K562 (cell line): ENCODE measurements at regions not wholly inside any gene's neighbourhood (a gene's known extent, or its start where the extent isn't known, plus 50 kb on each side); places are given as distances from the start of the nearest gene placed in this dataset.

Experiments
- ATAC-seq: fragments of 200-7000 bp; cut with Tn5 transposase; 3 replicates; pipeline ENCODE4 v1.9.1; 2020; ENCODE audit warnings: moderate library complexity
- BruUV-seq: library from RNA; stranded (reverse); fragments of 400-500 nt; replicated peaks from 2 replicates; lab custom pipeline; 2021; lab: Mats Ljungman, UMichigan
- CTCF ChIA-PET: fragments of 300-600 bp; formaldehyde crosslinking; extraction: SDS; loops from one replicate; lab custom pipeline; 2021; ENCODE audit warnings: low intra/inter-chr PET ratio; lab: Yijun Ruan, JAX
- POLR2A ChIA-PET: fragments of 300-600, 350-650 bp; sonication (Branson Sonifier 250); formaldehyde crosslinking; extraction: SDS; loops from one replicate; lab custom pipeline; 2021; ENCODE audit warnings: antibody characterized with exemption, inconsistent platforms; lab: Yijun Ruan, JAX
- DNase-seq, 4 experiments: peaks; one replicate each; pipeline versions ENCODE4 v3.0.0 to v3.0.0-alpha.2; 2011 to 2018; ENCODE audit warnings: low spot score in 3 of 4, mixed read lengths in 3 of 4; ENCODE audit errors: extremely low read depth in 1 of 4
- FAIRE-seq: peaks from 2 replicates; lab custom pipeline; 2011; peaks lifted over from hg19 to GRCh38; lab: Jason Lieb, UNC
- H2AFZ ChIP-seq: 2 replicates; pipeline ENCODE4 v1.6.0; 2011; ENCODE audit warnings: low read depth, low read length, control low read depth, inconsistent platforms
- H3K27ac ChIP-seq: fragments of 200-600 bp; 3 replicates; pipeline ENCODE4 v1.8.0; 2011; ENCODE audit warnings: low read depth, mild to moderate bottlenecking, control low read depth, inconsistent platforms, low read length, moderate library complexity, mixed read lengths; ENCODE audit errors: extremely low read depth
- H3K27me3 ChIP-seq, 2 experiments: fragments of 300-600 bp in 1 of 2; 2 replicates in 1 of 2; 3 replicates in 1 of 2; pipeline versions ENCODE4 v1.6.0 to v1.8.0; 2011; ENCODE audit warnings: inconsistent platforms in 2 of 2, low read length in 2 of 2, mild to moderate bottlenecking in 1 of 2, mixed read lengths in 1 of 2, moderate library complexity in 1 of 2; ENCODE audit not compliant: control insufficient read depth in 2 of 2, insufficient read depth in 2 of 2
- H3K36me3 ChIP-seq: fragments of 300-600 bp; 3 replicates; pipeline ENCODE4 v1.8.0; 2011; ENCODE audit warnings: mild to moderate bottlenecking, low read length, inconsistent platforms; ENCODE audit not compliant: control insufficient read depth, insufficient read depth
- H3K4me1 ChIP-seq, 2 experiments: fragments of 200-600 bp in 1 of 2; replicated peaks in 1 of 2; 2 replicates in 1 of 2; 3 replicates in 1 of 2; pipeline versions ENCODE4 v1.5.1 to v1.8.0; 2011; ENCODE audit warnings: inconsistent platforms in 2 of 2, low read length in 2 of 2, mild to moderate bottlenecking in 1 of 2, mixed read lengths in 1 of 2, moderate library complexity in 1 of 2; ENCODE audit not compliant: control insufficient read depth in 2 of 2, insufficient read depth in 2 of 2
- H3K4me2 ChIP-seq: 2 replicates; pipeline ENCODE4 v1.6.1; 2011; ENCODE audit warnings: low read length, control low read depth, inconsistent platforms, mixed read lengths; ENCODE audit not compliant: insufficient read depth
- H3K4me3 ChIP-seq: fragments of 200-600 bp; sonication (generic), shearing (Covaris generic); 2 replicates; pipeline ENCODE4 v1.5.1; 2016; ENCODE audit warnings: control low read depth, inconsistent platforms
- H3K79me2 ChIP-seq: fragments of 200-600 bp; 3 replicates; pipeline ENCODE4 v1.8.0; 2011; ENCODE audit warnings: low read length, inconsistent platforms; ENCODE audit not compliant: control insufficient read depth, insufficient read depth
- H3K9ac ChIP-seq, 2 experiments: 2 replicates each; pipeline versions ENCODE4 v1.6.0 to v1.6.1; 2011; ENCODE audit warnings: low read depth in 2 of 2, low read length in 2 of 2, control low read depth in 1 of 2, inconsistent platforms in 1 of 2, mild to moderate bottlenecking in 1 of 2, mixed read lengths in 1 of 2; ENCODE audit not compliant: insufficient read depth in 1 of 2
- H3K9me1 ChIP-seq: one replicate; pipeline ENCODE4 v1.6.0; 2011; ENCODE audit warnings: inconsistent platforms, mild to moderate bottlenecking, low read length, moderate library complexity; ENCODE audit not compliant: control insufficient read depth, insufficient read depth
- H3K9me3 ChIP-seq: replicated peaks from 2 replicates; pipeline ENCODE4 v1.5.1; 2011; ENCODE audit warnings: low read depth, low read length, inconsistent platforms; ENCODE audit not compliant: control insufficient read depth, insufficient read depth
- H4K20me1 ChIP-seq: replicated peaks from 2 replicates; pipeline ENCODE4 v1.6.1; 2011; ENCODE audit warnings: low read length, inconsistent platforms, mixed read lengths; ENCODE audit not compliant: control insufficient read depth, insufficient read depth
- ETS1 ChIP-seq: conservative IDR thresholded peaks from 2 replicates; pipeline ENCODE4 v1.6.1; 2011; ENCODE audit warnings: low read depth, mild to moderate bottlenecking, low read length; ENCODE audit not compliant: control insufficient read depth
- GATAD2B ChIP-seq: fragments of 450-650 bp; IDR thresholded peaks from 2 replicates; pipeline ENCODE4 v1.6.1; 2017; ENCODE audit warnings: mild to moderate bottlenecking, borderline replicate concordance
- NFYB ChIP-seq: IDR thresholded peaks from 2 replicates; pipeline ENCODE4 v1.6.1; 2011; ENCODE audit warnings: mild to moderate bottlenecking, moderate library complexity; ENCODE audit not compliant: insufficient read length; ENCODE audit errors: extremely low read depth
- SIN3B ChIP-seq: fragments of 450-650 bp; IDR thresholded peaks from 2 replicates; pipeline ENCODE4 v1.6.1; 2017; ENCODE audit warnings: low read depth, mild to moderate bottlenecking, moderate library complexity
- SREBF1 ChIP-seq: fragments of 150-350 bp; IDR thresholded peaks from 2 replicates; pipeline ENCODE4 v1.6.1; 2014; ENCODE audit warnings: antibody characterized with exemption, low read depth, low read length, borderline replicate concordance
- USF1 ChIP-seq: sonication (generic); formaldehyde crosslinking; IDR thresholded peaks from 2 replicates; pipeline ENCODE4 v1.9.0; 2022; ENCODE audit warnings: mild to moderate bottlenecking, missing genetic modification reagents
- ZNF175 ChIP-seq: fragments of 200-800 bp; sonication (Bioruptor generic); IDR thresholded peaks from 2 replicates; pipeline ENCODE4 v1.6.1; 2016; ENCODE audit warnings: low read depth, mild to moderate bottlenecking, missing genetic modification characterization, missing compliant biosample characterization
- ZNF444 ChIP-seq: fragments of 250-450 bp; sonication (Bioruptor Pico); IDR thresholded peaks from 2 replicates; pipeline ENCODE4 v1.4.0; 2020; ENCODE audit warnings: mild to moderate bottlenecking, moderate library complexity
- WGBS: fragments of 100-300 bp; shearing (Covaris generic); methylation state at CpG from one replicate; pipeline ENCODE4 v1.1.6; 2016; ENCODE audit warnings: low coverage, mixed read lengths; ENCODE audit not compliant: insufficient coverage; ENCODE audit errors: missing lambda C conversion rate; 5-methylcytosine and 5-hydroxymethylcytosine counted together
- in situ Hi-C: fragments of 300-500 bp; cut with MboI; formaldehyde crosslinking; loops from 4 replicates; pipeline ENCODE4 v1.15.0; 2018; ENCODE audit warnings: inconsistent platforms, mixed read lengths
- intact Hi-C: fragments of 100-400 bp; cut with micrococcal nuclease; formaldehyde crosslinking; loops from 2 replicates; pipeline ENCODE4 v1.14.2; 2022

- H3K9me3 ChIP-seq, result no peaks in the 10 kb centered on the region
- intact Hi-C loops (no loop called here), in situ Hi-C loops (no loop called here)
- POLR2A ChIA-PET, result interaction anchor here (0.5 to 0.6 kb wide), 2 partner anchors 88 to 458 kb away, joined by 3 to 4 read pairs; no protein-coding TSS in a partner anchor
- TF ChIP-seq SIN3B (no peak), SREBF1 (no peak), ZNF175 (CRISPR knock-in tag) (no peak), GATAD2B (no peak), ETS1 (no peak), NFYB (no peak), USF1 (CRISPR knock-in tag) (no peak), ZNF444 (CRISPR knock-in tag) (no peak)
- no peak overlapping the region for H3K27ac ChIP-seq
- H3K27me3 ChIP-seq, result peaks cover 18 to 72% of the 10 kb centered on the region in 2 experiments
- no peaks in the 10 kb centered on the region for H3K4me1 ChIP-seq
- CTCF ChIA-PET, result no interaction called here
- no TSS peak for BruUV-seq
- H4K20me1 ChIP-seq, result peaks cover 3% of the 10 kb centered on the region; the same call in 1 of the 2 replicates
- H3K79me2 ChIP-seq, result no peaks in the 10 kb centered on the region
- WGBS, result under 1% methylated on average over 8 of the region's 8 CpGs
- DNase-seq (no peak), ATAC-seq (no peak), FAIRE-seq (no peak)
- no peaks in the 10 kb centered on the region for H3K36me3 ChIP-seq
- no peak overlapping the region for H2AFZ ChIP-seq
- H3K9me1 ChIP-seq, result no peaks in the 10 kb centered on the region
- H3K4me2 ChIP-seq, result no peak overlapping the region
- no peak overlapping the region for H3K9ac ChIP-seq
- H3K4me3 ChIP-seq, result no peak overlapping the region
Observed at GRCh38 chr10:78772486-78772885, 296.3 kb upstream of the ZMIZ1 start.
